Loucy (cell line): ENCODE measurements at regions not wholly inside any gene's neighbourhood (a gene's known extent, or its start where the extent isn't known, plus 50 kb on each side); places are given as distances from the start of the nearest gene placed in this dataset.

Experiments used
- CTCF ChIP-seq: fragments of 200-600 bp; sonication (generic); conservative IDR thresholded peaks from 2 replicates; pipeline ENCODE4 v1.5.1; 2014; ENCODE audit warnings: mild to moderate bottlenecking, antibody characterized with exemption, low read length
- EZH2phosphoT487 ChIP-seq: fragments of 200-600 bp; IDR thresholded peaks from 2 replicates; pipeline ENCODE4 v1.6.1; 2018; ENCODE audit warnings: antibody characterized with exemption, mild to moderate bottlenecking, moderate library complexity, borderline replicate concordance

DNA sequence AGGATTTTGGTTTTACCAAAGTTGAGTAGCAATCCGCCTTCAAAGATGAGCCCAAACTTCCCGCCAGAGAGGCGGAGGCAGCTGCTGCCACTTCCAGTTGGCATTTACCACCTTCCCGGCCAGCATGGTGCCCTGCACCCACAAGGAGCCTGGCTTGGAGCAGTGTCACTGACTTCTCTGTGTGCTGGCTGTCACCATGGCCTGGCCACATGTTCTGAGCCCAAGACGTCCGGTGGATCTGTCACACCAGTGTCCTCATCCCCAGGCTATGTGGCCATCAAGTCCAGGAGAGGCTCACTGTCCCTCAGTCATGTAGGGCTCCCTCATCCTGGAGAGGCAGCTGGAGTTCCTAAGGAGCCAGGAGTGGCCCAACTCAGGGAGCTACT is 100.6 kb downstream of the ACKR3 start:
- no peak for TF ChIP-seq CTCF
- TF ChIP-seq EZH2phosphoT487: no peak
